ENCODE measurements at regions not wholly inside any gene's neighbourhood (a gene's known extent, or its start where the extent isn't known, plus 50 kb on each side); places are given as distances from the start of the nearest gene placed in this dataset.

DNA sequence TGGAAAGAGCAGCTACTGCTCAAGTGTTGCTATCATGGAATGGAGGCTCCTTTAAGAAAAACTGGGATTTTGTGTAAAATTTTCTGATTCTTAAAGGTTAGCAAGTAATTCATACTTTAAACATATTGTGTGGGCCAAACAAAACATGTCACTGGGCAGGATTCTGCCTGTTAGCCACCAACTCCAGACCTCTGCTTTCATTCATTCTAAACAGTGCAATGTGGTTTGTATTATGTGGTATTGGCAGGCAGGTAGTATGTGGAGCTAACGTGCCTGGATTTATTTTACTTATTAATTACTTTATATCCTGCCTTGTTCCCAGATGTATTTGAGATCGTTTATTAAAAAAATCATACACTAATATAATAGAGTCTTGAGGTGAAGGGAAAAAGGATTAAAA, 1521.3 kb upstream of the ACVR2A start:
- no peak overlapping the region for H3K4me3 ChIP-seq (ENCODE audit: low read depth, low read length)
- TF ChIP-seq, protein P1, sequence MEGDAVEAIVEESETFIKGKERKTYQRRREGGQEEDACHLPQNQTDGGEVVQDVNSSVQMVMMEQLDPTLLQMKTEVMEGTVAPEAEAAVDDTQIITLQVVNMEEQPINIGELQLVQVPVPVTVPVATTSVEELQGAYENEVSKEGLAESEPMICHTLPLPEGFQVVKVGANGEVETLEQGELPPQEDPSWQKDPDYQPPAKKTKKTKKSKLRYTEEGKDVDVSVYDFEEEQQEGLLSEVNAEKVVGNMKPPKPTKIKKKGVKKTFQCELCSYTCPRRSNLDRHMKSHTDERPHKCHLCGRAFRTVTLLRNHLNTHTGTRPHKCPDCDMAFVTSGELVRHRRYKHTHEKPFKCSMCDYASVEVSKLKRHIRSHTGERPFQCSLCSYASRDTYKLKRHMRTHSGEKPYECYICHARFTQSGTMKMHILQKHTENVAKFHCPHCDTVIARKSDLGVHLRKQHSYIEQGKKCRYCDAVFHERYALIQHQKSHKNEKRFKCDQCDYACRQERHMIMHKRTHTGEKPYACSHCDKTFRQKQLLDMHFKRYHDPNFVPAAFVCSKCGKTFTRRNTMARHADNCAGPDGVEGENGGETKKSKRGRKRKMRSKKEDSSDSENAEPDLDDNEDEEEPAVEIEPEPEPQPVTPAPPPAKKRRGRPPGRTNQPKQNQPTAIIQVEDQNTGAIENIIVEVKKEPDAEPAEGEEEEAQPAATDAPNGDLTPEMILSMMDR (IDR thresholded peaks at IDR 0.05; ENCODE audit: control insufficient read depth, extremely low read depth, insufficient read depth), result no peak
- DNase-seq (ENCODE audit: low read depth), result no peak

DNA sequence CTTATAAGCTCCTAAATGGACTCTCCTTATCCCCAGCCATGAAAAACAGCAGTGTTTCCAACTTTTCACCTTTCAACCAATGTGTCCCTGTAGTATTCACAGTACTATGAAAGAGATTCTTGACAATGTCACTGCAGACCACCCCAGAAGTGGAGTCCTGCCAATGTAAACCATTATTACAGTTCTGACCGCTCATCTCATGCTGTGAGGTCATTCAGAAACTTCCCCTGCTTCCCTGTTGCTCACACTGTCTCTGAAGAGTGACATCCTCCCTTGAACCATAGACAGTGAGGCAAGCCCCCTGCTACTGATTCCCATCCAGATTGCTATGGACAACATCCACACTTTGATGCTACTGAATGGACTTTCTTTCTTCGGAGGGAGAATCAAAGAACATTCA, 1523.7 kb upstream of the ACVR2A start:
- H3K4me3 ChIP-seq (ENCODE audit: low read depth, low read length), result no peak overlapping the region
- TF ChIP-seq, protein P1 (IDR thresholded peaks at IDR 0.05; ENCODE audit: control insufficient read depth, extremely low read depth, insufficient read depth), result no peak
- DNase-seq (ENCODE audit: low read depth), result no peak

DNA sequence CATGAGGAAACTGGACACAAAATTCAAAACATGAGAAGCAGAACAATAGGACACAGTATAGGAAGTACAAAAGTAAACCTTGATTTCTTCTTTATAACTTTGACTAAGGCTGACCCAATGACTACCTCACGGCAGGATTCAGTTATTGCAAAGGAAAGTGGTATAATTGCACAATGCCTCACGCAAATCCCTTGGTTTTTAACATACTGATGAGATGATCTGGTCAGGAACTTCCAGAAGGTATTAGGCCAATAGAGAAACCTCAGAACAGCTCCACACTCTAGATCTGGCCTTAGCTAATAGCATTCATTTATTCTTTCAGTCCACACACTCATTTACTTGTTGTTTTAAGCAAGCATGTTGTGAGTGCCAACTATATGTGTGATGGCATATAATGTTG, 1526.9 kb upstream of the ACVR2A start:
- DNase-seq (ENCODE audit: low read depth), result no peak
- no peak overlapping the region for H3K4me3 ChIP-seq (ENCODE audit: low read depth, low read length)
- TF ChIP-seq, protein P1 (IDR thresholded peaks at IDR 0.05; ENCODE audit: control insufficient read depth, extremely low read depth, insufficient read depth), result no peak

DNA sequence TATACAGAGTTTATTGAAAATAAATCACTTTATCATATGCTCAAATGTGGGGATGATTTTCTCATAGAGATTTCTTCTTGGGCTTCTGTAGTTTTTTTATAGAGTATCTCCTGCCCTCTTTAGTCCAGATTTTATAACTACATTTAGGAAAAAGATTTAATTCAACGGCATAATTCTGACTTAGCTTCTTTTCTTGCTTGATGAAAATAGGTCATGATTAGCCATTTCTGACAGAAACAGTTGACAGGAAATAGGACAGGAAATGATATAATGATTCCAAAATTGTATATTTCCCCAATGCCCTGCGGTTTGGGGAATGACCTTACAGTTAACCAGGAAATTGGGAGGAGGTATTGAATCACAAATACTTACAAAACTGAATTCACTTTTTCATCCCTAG, 1531.9 kb upstream of the ACVR2A start:
- no peak for DNase-seq (ENCODE audit: low read depth)
- TF ChIP-seq, protein P1 (IDR thresholded peaks at IDR 0.05; ENCODE audit: control insufficient read depth, extremely low read depth, insufficient read depth), result peak; percentile 19; the same call in 1 of the 2 replicates
- H3K4me3 ChIP-seq (ENCODE audit: low read depth, low read length), result no peak overlapping the region

DNA sequence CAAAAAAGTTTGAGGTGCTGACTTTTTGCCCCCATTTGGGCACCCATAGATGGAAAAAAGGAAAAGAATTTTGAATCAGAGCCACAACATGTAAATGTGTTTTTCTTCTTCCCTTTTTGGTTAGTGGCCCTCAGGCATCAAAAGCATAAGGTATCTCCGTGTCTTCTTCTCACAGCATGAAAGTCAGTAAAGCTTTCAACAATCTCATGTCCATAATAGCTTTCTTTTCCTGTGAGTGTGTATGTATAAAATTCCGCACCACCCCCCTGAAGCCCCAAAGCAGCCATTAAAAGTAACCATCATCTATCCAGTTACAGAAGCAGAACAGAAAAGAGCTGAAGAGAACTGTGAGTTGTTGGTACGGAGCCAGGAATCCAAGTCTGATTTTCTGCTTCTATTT, 1539.7 kb upstream of the ACVR2A start:
- TF ChIP-seq, protein P1 (IDR thresholded peaks at IDR 0.05; ENCODE audit: control insufficient read depth, extremely low read depth, insufficient read depth), result no peak
- H3K4me3 ChIP-seq (ENCODE audit: low read depth, low read length), result no peak overlapping the region
- no peak for DNase-seq (ENCODE audit: low read depth)

DNA sequence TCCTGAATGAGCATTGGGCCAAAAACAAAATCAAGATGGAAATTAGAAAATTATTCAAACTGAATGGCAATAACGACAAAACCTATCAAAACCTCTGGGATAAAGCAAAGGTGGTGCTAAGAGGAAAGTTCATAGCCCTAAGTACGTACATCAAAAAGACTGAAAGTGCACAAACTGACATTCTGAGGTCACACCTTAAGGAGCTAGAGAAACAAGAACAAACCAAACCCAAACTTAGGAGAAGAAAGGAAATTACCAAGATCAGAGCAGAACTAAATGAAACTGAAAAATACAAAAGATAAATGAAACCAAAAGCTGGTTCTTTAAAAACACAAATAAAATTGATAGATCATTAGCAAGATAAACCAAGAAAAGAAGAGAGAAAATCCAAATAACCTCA, 1543.5 kb upstream of the ACVR2A start:
- TF ChIP-seq, protein P1 (IDR thresholded peaks at IDR 0.05; ENCODE audit: control insufficient read depth, extremely low read depth, insufficient read depth), result no peak
- H3K4me3 ChIP-seq (ENCODE audit: low read depth, low read length), result no peak overlapping the region
- DNase-seq (ENCODE audit: low read depth), result no peak

DNA sequence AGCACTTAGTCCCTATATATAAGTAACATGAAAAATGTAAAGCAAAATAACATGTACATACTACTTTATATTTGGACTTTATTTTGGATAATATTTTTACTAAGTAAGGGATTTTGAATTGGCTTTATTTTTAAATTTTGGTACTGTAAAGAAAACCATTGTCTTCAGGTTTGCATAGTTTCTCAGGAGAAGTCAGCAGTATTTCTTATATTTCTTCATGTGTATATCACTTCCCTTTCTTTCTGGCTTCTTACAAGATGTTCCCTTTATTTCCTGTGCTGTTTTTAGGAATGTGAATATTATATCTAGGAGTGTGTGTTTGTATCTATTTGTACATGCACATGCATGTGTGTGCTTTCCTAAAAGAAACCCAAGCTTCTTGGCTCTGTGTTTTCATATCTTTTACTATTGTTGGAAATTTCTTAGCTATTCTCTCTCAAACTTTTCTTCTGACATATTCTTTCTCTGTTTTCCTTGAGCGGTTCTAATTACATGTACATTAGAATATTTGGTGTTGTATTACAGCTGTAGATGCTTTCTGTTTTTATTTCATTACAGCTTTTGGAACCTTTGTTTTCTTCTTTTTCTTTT, 1549.7 kb upstream of the ACVR2A start:
- TF ChIP-seq, protein P1 (IDR thresholded peaks at IDR 0.05; ENCODE audit: control insufficient read depth, extremely low read depth, insufficient read depth), result no peak
- DNase-seq (ENCODE audit: low read depth), result no peak
- no peak overlapping the region for H3K4me3 ChIP-seq (ENCODE audit: low read depth, low read length)
